Astrocyte (in vitro differentiated cells and primary cell): ENCODE measurements at regions not wholly inside any gene's neighbourhood (a gene's known extent, or its start where the extent isn't known, plus 50 kb on each side); places are given as distances from the start of the nearest gene placed in this dataset.
"Not testable (repeated sequence)": the region's sequence is repeated elsewhere in the genome, so short reads cannot be mapped to it uniquely, and the experiment has no call there.

Source experiments
- DNase-seq: peaks from one replicate; pipeline ENCODE4 v3.0.0-alpha.2; 2010; ENCODE audit warnings: low read depth
- FAIRE-seq: peaks from 2 replicates; lab custom pipeline; 2011; peaks lifted over from hg19 to GRCh38; lab: Jason Lieb, UNC
- H2AFZ ChIP-seq: 2 replicates; pipeline ENCODE4 v1.6.0; 2012; ENCODE audit warnings: low read depth, low read length, inconsistent platforms
- H3K27ac ChIP-seq: 2 replicates; pipeline ENCODE4 v1.5.1; 2011; ENCODE audit warnings: low read depth, low read length, inconsistent platforms
- H3K27me3 ChIP-seq: 2 replicates; pipeline ENCODE4 v1.6.0; 2011; ENCODE audit warnings: low read length, inconsistent platforms; ENCODE audit not compliant: insufficient read depth
- H3K36me3 ChIP-seq: 2 replicates; pipeline ENCODE4 v1.5.1; 2011; ENCODE audit warnings: low read length, inconsistent platforms; ENCODE audit not compliant: insufficient read depth
- H3K4me1 ChIP-seq: 2 replicates; pipeline ENCODE4 v1.5.1; 2011; ENCODE audit warnings: low read length, inconsistent platforms; ENCODE audit not compliant: insufficient read depth
- H3K4me2 ChIP-seq: 2 replicates; pipeline ENCODE4 v1.6.0; 2012; ENCODE audit warnings: low read length, inconsistent platforms
- H3K4me3 ChIP-seq: 2 replicates; pipeline ENCODE4 v1.5.1; 2011; ENCODE audit warnings: low read depth, mild to moderate bottlenecking, low read length, inconsistent platforms; ENCODE audit not compliant: insufficient read depth
- H3K79me2 ChIP-seq: 2 replicates; pipeline ENCODE4 v1.6.0; 2012; ENCODE audit warnings: mild to moderate bottlenecking, low read length, inconsistent platforms; ENCODE audit not compliant: insufficient read depth
- H3K9ac ChIP-seq: 2 replicates; pipeline ENCODE4 v1.6.0; 2012; ENCODE audit warnings: mild to moderate bottlenecking, low read length, inconsistent platforms
- H3K9me3 ChIP-seq: 2 replicates; pipeline ENCODE4 v1.5.1; 2012; ENCODE audit warnings: low read depth, mild to moderate bottlenecking, low read length, inconsistent platforms; ENCODE audit not compliant: insufficient read depth
- H4K20me1 ChIP-seq: 2 replicates; pipeline ENCODE4 v1.6.0; 2012; ENCODE audit warnings: low read length, inconsistent platforms; ENCODE audit not compliant: insufficient read depth
- H3K27ac Mint-ChIP-seq: one replicate; pipeline ENCODE4 v1.8.0; 2021; ENCODE audit warnings: mild to moderate bottlenecking, mixed read lengths; ENCODE audit not compliant: unreplicated experiment
- H3K27me3 Mint-ChIP-seq: one replicate; pipeline ENCODE4 v1.8.0; 2021; ENCODE audit warnings: low read depth, mixed read lengths; ENCODE audit not compliant: unreplicated experiment
- H3K36me3 Mint-ChIP-seq: one replicate; pipeline ENCODE4 v1.8.0; 2021; ENCODE audit warnings: low read depth, mixed read lengths; ENCODE audit not compliant: unreplicated experiment
- H3K4me1 Mint-ChIP-seq: one replicate; pipeline ENCODE4 v1.8.0; 2021; ENCODE audit warnings: low read depth, mixed read lengths; ENCODE audit not compliant: unreplicated experiment
- H3K4me3 Mint-ChIP-seq: one replicate; pipeline ENCODE4 v1.8.0; 2021; ENCODE audit warnings: mild to moderate bottlenecking, moderate library complexity, mixed read lengths; ENCODE audit not compliant: unreplicated experiment
- H3K9me3 Mint-ChIP-seq: one replicate; pipeline ENCODE4 v1.8.0; 2021; ENCODE audit warnings: mild to moderate bottlenecking, mixed read lengths; ENCODE audit not compliant: unreplicated experiment

GRCh38 chr5:7305000-7305674 lies 90.8 kb upstream of the ADCY2 start:
- not testable (repeated sequence) for H3K9me3 ChIP-seq, DNase-seq, FAIRE-seq, H3K36me3 ChIP-seq, H3K9ac ChIP-seq, H2AFZ ChIP-seq, H3K79me2 ChIP-seq, H3K9me3 Mint-ChIP-seq, H3K4me1 Mint-ChIP-seq, H3K4me1 ChIP-seq, H3K27me3 ChIP-seq, H3K4me3 ChIP-seq, H3K27ac ChIP-seq, H3K27ac Mint-ChIP-seq, H3K4me3 Mint-ChIP-seq, H3K36me3 Mint-ChIP-seq, H4K20me1 ChIP-seq, H3K4me2 ChIP-seq
- H3K27me3 Mint-ChIP-seq, result peaks cover 19% of the 10 kb centered on the region

- not testable (repeated sequence) for H3K27me3 ChIP-seq, H3K36me3 Mint-ChIP-seq, H3K9ac ChIP-seq, H2AFZ ChIP-seq, H3K36me3 ChIP-seq, H3K9me3 Mint-ChIP-seq, H3K4me1 ChIP-seq, H3K27ac ChIP-seq, H3K79me2 ChIP-seq, FAIRE-seq, H3K4me3 Mint-ChIP-seq, DNase-seq, H3K27ac Mint-ChIP-seq, H4K20me1 ChIP-seq, H3K4me3 ChIP-seq, H3K9me3 ChIP-seq, H3K4me2 ChIP-seq, H3K4me1 Mint-ChIP-seq
- peaks cover 19% of the 10 kb centered on the region for H3K27me3 Mint-ChIP-seq
Measured at GRCh38 chr5:7306556-7306955, 89.4 kb upstream of the ADCY2 start.

- not testable (repeated sequence) for H3K36me3 ChIP-seq, H3K9ac ChIP-seq, DNase-seq, H4K20me1 ChIP-seq, H3K4me3 ChIP-seq, H2AFZ ChIP-seq, FAIRE-seq, H3K9me3 Mint-ChIP-seq, H3K4me1 ChIP-seq, H3K4me2 ChIP-seq, H3K27ac ChIP-seq, H3K27me3 ChIP-seq, H3K4me1 Mint-ChIP-seq, H3K27ac Mint-ChIP-seq, H3K79me2 ChIP-seq, H3K36me3 Mint-ChIP-seq, H3K9me3 ChIP-seq, H3K4me3 Mint-ChIP-seq
- H3K27me3 Mint-ChIP-seq, result peaks cover 11% of the 10 kb centered on the region
Measured at GRCh38 chr5:7307709-7308108, 88.2 kb upstream of the ADCY2 start.

- not testable (repeated sequence) for H3K27me3 Mint-ChIP-seq, H3K27ac Mint-ChIP-seq, H3K9me3 ChIP-seq, H3K36me3 Mint-ChIP-seq, H4K20me1 ChIP-seq, H3K9me3 Mint-ChIP-seq, H3K4me2 ChIP-seq, H3K4me3 Mint-ChIP-seq, H3K27me3 ChIP-seq, H3K79me2 ChIP-seq, H3K36me3 ChIP-seq, H2AFZ ChIP-seq, H3K4me1 Mint-ChIP-seq, H3K4me3 ChIP-seq, DNase-seq, H3K9ac ChIP-seq, FAIRE-seq, H3K4me1 ChIP-seq, H3K27ac ChIP-seq
Measured at GRCh38 chr5:7309715-7310114, 86.2 kb upstream of the ADCY2 start.

- peak; percentile 34 for FAIRE-seq
- not testable (repeated sequence) for H3K4me3 ChIP-seq, H3K4me1 ChIP-seq, H3K27ac ChIP-seq, H2AFZ ChIP-seq, H3K79me2 ChIP-seq, H3K9me3 Mint-ChIP-seq, H3K4me1 Mint-ChIP-seq, H3K27ac Mint-ChIP-seq, H3K36me3 Mint-ChIP-seq, H4K20me1 ChIP-seq, H3K27me3 Mint-ChIP-seq, H3K9ac ChIP-seq, H3K36me3 ChIP-seq, H3K4me3 Mint-ChIP-seq, H3K27me3 ChIP-seq, H3K9me3 ChIP-seq, H3K4me2 ChIP-seq
- DNase-seq, result peak; percentile 87
Measured at GRCh38 chr5:7310656-7311055, 85.3 kb upstream of the ADCY2 start.
